Thoracic aorta (tissue), 2 donors: ENCODE measurements at regions not wholly inside any gene's neighbourhood (a gene's known extent, or its start where the extent isn't known, plus 50 kb on each side); places are given as distances from the start of the nearest gene placed in this dataset.
"Not testable (repeated sequence)": the region's sequence is repeated elsewhere in the genome, so short reads cannot be mapped to it uniquely, and the experiment has no call there.

Source experiments
- ATAC-seq: fragments of 150-250 bp; one replicate; pipeline ENCODE4 v1.8.0; 2017; ENCODE audit warnings: low read depth; ENCODE audit not compliant: insufficient number of reproducible peaks, low FRiP score
- DNase-seq: peaks from one replicate; pipeline ENCODE4 v3.0.0-alpha.2; 2020; ENCODE audit warnings: low spot score
- H3K27ac ChIP-seq, 2 donors: fragments of 200-600 bp; sonication (generic); 1 replicate in 1 of 2; 2 replicates in 1 of 2; pipeline ENCODE4 v1.5.1; 2016; ENCODE audit warnings: mild to moderate bottlenecking in 2 of 2, moderate library complexity in 2 of 2
- H3K27me3 ChIP-seq: fragments of 200-600 bp; sonication (generic); replicated peaks from 2 replicates; pipeline ENCODE4 v1.6.0; 2016; ENCODE audit warnings: mild to moderate bottlenecking; ENCODE audit not compliant: insufficient read depth
- H3K36me3 ChIP-seq: fragments of 200-600 bp; sonication (generic); one replicate; pipeline ENCODE4 v1.5.1; 2016
- H3K4me1 ChIP-seq, 2 donors: fragments of 200-600 bp; sonication (generic); 1 replicate in 1 of 2; 2 replicates in 1 of 2; pipeline versions ENCODE4 v1.5.1 to v1.6.0; 2016; ENCODE audit warnings: low read depth in 2 of 2, mild to moderate bottlenecking in 1 of 2; ENCODE audit not compliant: control insufficient read depth in 1 of 2
- H3K4me3 ChIP-seq: fragments of 200-600 bp; sonication (generic); 2 replicates; pipeline ENCODE4 v1.5.1; 2016; ENCODE audit warnings: mild to moderate bottlenecking
- H3K9me3 ChIP-seq: fragments of 200-600 bp; sonication (generic); 2 replicates; pipeline ENCODE4 v1.5.1; 2016
- CTCF ChIP-seq: fragments of 200-600 bp; sonication (generic); IDR thresholded peaks from one replicate; pipeline ENCODE4 v1.5.1; 2019; ENCODE audit warnings: antibody characterized with exemption

DNA sequence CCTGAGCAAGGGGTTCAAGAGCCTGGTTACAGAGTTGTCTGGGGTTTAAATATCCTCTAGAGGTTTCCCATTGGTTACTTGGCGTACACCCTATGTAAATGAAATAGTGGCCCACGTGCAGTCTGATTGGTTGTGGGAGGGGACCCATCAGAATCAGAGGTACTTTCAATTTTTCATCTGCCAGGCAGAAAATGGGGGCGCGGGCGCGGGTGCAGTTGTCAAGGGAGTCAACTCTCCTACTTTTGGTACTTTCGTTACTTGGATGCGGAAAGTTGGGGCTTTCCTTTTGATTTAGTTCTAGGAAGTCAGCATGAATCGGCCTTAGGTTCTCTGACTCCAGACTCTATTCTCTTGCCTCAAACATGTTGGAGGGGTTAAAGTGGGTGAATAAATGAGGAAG lies 83.2 kb downstream of the DNAJB9 start:
- TF ChIP-seq CTCF = no peak
- no peaks in the 10 kb centered on the region for H3K4me1 ChIP-seq
- DNase-seq = no peak
- no peaks in the 10 kb centered on the region for H3K9me3 ChIP-seq
- H3K4me3 ChIP-seq = no peak overlapping the region
- no peaks in the 10 kb centered on the region for H3K36me3 ChIP-seq
- ATAC-seq = no peak
- H3K27ac ChIP-seq = no peak overlapping the region
- H3K27me3 ChIP-seq = no peaks in the 10 kb centered on the region

- Histone ChIP-seq H3K27ac (no peak overlapping the region), H3K36me3 (no peaks in the 10 kb centered on the region), H3K4me1 (no peaks in the 10 kb centered on the region), H3K9me3 (no peaks in the 10 kb centered on the region), H3K4me3 (no peak overlapping the region), H3K27me3 (no peaks in the 10 kb centered on the region)
- TF ChIP-seq CTCF = no peak
- no peak for DNase-seq
- no peak for ATAC-seq
These were observed 83.9 kb downstream of the DNAJB9 start for GRCh38 chr7:108653526-108653925.

DNA sequence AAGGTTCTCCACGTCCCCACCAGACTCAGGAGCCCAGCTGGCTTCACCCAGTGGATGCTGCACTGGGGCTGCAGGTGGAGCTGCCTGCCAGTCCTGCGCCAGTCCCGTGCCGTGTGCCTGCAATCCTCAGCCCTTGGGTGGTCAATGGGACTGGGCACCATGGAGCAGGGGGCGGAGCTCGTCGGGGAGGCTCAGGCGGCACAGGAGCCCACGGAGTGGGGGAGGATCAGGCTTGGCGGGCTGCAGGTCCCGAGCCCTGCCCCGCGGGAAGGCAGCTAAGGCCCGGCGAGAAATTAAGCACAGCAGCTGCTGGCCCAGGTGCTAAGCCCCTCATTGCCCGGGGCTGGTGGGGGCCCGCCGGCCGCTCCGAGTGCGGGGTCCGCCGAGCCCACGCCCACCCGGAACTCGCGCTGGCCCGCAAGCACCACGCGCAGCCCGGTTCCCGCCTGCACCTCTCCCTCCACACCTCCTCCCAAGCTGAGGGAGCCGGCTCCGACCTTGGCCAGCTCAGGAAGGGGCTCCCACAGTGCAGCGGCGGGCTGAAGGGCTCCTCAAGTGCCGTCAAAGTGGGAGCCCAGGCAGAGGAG lies 87.6 kb downstream of the DNAJB9 start:
- H3K27me3 ChIP-seq, H3K27ac ChIP-seq, H3K9me3 ChIP-seq, H3K4me3 ChIP-seq, DNase-seq, ATAC-seq, H3K36me3 ChIP-seq, H3K4me1 ChIP-seq: not testable (repeated sequence)

DNA sequence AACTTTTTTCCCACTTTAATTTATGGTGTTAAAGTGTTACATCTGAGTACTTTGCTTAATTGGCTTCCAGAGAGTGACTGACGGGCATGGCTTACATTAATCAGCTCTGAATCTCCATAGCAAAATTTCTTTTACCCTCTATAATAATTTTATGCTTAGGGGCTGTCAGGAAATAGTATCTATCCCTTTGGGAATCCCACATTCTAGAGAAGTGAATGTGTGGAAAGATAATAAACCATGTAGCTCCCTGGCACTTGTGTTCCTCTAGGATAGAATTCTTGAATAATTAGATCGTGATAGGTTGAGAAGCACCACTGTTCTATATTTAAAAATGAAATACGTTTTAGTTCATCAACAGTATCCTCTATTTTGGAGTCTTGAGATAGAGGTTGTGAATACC lies 89.6 kb downstream of the DNAJB9 start:
- H3K27me3 ChIP-seq = no peaks in the 10 kb centered on the region
- H3K4me3 ChIP-seq = no peak overlapping the region
- H3K4me1 ChIP-seq = no peaks in the 10 kb centered on the region
- no peak overlapping the region for H3K27ac ChIP-seq
- no peaks in the 10 kb centered on the region for H3K9me3 ChIP-seq
- H3K36me3 ChIP-seq = no peaks in the 10 kb centered on the region
- no peak for TF ChIP-seq CTCF
- no peak for ATAC-seq
- no peak for DNase-seq

DNA sequence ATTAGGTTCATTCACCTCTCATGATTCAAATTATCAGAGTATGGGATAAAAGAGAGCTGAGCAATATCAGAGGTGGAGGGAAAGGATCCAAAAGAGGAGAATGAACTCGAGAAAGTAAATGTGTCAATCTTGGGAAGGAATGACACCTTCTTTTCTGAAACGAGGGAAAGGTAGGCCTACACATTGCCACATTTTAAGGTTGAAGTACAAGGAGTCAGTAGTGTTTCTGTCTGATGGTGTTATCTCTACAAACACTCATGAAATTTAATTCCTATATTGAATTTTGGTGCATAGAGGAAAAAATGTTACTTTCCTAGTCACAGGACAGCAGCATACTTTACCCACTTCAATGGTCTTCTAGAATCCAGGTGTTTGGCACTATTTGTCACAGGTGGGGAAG lies 90.2 kb downstream of the DNAJB9 start:
- TF ChIP-seq CTCF = no peak
- no peaks in the 10 kb centered on the region for H3K27me3 ChIP-seq
- no peak for DNase-seq
- no peaks in the 10 kb centered on the region for H3K9me3 ChIP-seq
- H3K36me3 ChIP-seq = no peaks in the 10 kb centered on the region
- no peak for ATAC-seq
- H3K27ac ChIP-seq = no peak overlapping the region
- H3K4me1 ChIP-seq = no peaks in the 10 kb centered on the region
- no peak overlapping the region for H3K4me3 ChIP-seq

DNA sequence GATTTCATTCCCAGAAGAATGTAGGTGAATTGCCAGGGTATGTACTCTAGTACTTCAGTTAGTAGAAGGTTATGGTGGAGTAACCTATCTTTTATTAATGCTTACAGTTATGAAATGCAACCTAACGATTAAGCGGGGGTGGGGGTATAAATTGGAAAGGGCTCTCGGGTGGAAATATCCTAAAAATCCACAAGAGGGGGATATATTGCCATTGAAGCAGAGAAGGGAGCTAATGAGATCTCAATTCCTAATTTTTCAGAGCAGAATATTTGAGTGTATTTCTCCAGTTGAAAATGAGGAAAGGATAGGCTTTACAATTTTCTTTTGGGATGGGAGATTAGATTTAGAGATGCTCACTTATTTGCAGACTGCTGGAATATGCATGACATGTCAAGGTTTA lies 90.8 kb downstream of the DNAJB9 start:
- DNase-seq = no peak
- Histone ChIP-seq H3K9me3 (no peaks in the 10 kb centered on the region), H3K4me3 (no peak overlapping the region), H3K36me3 (no peaks in the 10 kb centered on the region), H3K27me3 (no peaks in the 10 kb centered on the region), H3K4me1 (no peaks in the 10 kb centered on the region), H3K27ac (no peak overlapping the region)
- TF ChIP-seq CTCF = no peak
- ATAC-seq = no peak
